Stimulated activated CD8-positive, alpha-beta memory T cell treated with anti-CD3 and anti-CD28 coated beads, Interleukin-15, amount 100 ng/mL, for 1 hour (primary cell): ENCODE measurements at regions not wholly inside any gene's neighbourhood (a gene's known extent, or its start where the extent isn't known, plus 50 kb on each side); places are given as distances from the start of the nearest gene placed in this dataset.

Source experiments
- DNase-seq: peaks from one replicate; pipeline ENCODE4 v3.0.0-alpha.2; 2020; ENCODE audit warnings: low read depth

DNA sequence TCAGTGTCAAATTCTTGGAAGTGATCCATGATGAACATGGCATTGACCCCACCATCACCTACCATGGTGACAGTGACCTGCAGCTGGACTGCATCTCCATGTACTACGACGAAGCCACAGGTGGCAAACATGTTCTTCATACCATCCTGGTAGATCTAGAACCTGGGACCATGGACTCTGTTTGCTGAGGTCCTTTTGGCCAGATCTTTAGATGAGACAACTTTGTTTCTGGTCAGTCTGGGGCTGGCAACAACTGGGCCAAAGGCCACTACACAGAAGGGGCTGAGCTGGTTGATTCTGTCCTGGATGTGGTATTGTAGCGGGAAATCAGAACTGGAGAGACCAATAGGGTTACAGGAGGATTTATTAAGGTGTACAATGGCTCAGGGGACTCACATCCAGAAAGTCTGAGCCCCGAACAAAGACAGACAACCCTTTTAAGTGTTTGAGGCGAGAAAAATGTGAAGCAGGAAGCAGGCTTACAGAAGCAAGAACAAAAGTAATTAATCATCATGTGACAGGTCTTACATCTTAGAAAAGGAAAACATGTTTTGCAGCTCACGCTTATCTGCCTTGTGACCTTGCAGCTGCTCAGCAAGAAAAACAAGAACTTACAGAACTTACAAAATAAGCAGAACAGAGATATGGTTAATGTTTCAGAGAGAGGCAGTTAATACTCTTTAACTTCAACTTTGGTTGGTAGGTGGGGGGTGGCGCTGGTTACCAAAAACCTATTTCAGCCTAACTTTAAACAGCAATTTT, 58.8 kb upstream of the MOCS1 start:
- no peak for DNase-seq
